Activated CD4-positive, alpha-beta T cell treated with anti-CD3 and anti-CD28 coated beads for 36 hours (primary cell): ENCODE measurements at regions not wholly inside any gene's neighbourhood (a gene's known extent, or its start where the extent isn't known, plus 50 kb on each side); places are given as distances from the start of the nearest gene placed in this dataset.

ENCODE experiments used
- ATAC-seq: fragments of 200-7000 bp; cut with Tn5 transposase; one replicate; pipeline ENCODE4 v1.10.0; 2021; ENCODE audit warnings: mild to moderate bottlenecking, moderate library complexity
- CTCF ChIA-PET: fragments of 350-600 bp; sonication (Branson Sonifier 250); formaldehyde crosslinking; loops from one replicate; lab custom pipeline; 2021; ENCODE audit warnings: antibody characterized with exemption; lab: Charles Lee
- POLR2A ChIA-PET: fragments of 350-600 bp; sonication (Branson Sonifier 250); formaldehyde crosslinking; loops from one replicate; lab custom pipeline; 2021; ENCODE audit warnings: antibody characterized with exemption, inconsistent platforms; lab: Charles Lee
- DNase-seq: peaks from one replicate; pipeline ENCODE4 v3.0.0-alpha.2; 2020
- H3K27ac Mint-ChIP-seq: one replicate; pipeline ENCODE4 v1.8.0; 2021; ENCODE audit warnings: mixed read lengths
- H3K27me3 Mint-ChIP-seq: one replicate; pipeline ENCODE4 v1.8.0; 2021; ENCODE audit warnings: mixed read lengths
- H3K36me3 Mint-ChIP-seq: one replicate; pipeline ENCODE4 v1.8.0; 2021; ENCODE audit warnings: low read depth, mixed read lengths
- H3K4me1 Mint-ChIP-seq: one replicate; pipeline ENCODE4 v1.8.0; 2021; ENCODE audit warnings: mixed read lengths
- H3K4me3 Mint-ChIP-seq: one replicate; pipeline ENCODE4 v1.8.0; 2021; ENCODE audit warnings: mild to moderate bottlenecking, moderate library complexity, mixed read lengths
- H3K9me3 Mint-ChIP-seq: one replicate; pipeline ENCODE4 v1.8.0; 2021; ENCODE audit warnings: low read depth, mixed read lengths
- intact Hi-C, 2 experiments: fragments of 100-400 bp; cut with DNase I in 1 of 2; cut with micrococcal nuclease in 1 of 2; formaldehyde crosslinking; loops; one replicate each; pipeline versions ENCODE4 v1.14.2 to v1.15.1; 2022 to 2024; cut with DNase I, micrococcal nuclease

DNA sequence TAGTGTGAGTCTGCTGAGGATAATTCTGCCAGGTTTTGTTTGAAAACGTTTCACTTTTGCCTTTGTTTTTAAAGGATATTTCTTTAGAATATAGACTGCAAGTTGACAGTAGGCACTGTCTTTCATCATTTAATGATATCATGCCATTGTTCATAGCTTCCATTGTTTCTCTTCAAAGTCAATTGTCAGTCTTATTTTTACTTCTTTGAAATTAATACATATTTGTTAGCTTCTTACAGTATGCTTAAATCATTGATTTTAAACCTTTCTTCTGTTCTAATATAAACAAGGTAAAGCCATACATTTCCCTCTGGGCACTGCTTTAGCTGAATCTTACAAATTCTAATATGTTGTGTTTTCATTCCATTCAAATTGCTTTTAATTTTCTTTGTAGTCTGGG, 62.3 kb upstream of the PARVA start:
- intact Hi-C loops = no loop called here
- no peak for ATAC-seq
- Mint-ChIP-seq H3K27ac (no peak overlapping the region), H3K27me3 (no peaks in the 10 kb centered on the region), H3K36me3 (no peaks in the 10 kb centered on the region), H3K4me1 (peaks cover 2% of the 10 kb centered on the region), H3K9me3 (peaks cover 12% of the 10 kb centered on the region), H3K4me3 (no peak overlapping the region)
- ChIA-PET POLR2A (no interaction called here), CTCF (interaction anchor here (1.5 kb wide), 1 partner anchor 16 kb away, joined by 8 read pairs; no protein-coding TSS in a partner anchor)
- DNase-seq = no peak

DNA sequence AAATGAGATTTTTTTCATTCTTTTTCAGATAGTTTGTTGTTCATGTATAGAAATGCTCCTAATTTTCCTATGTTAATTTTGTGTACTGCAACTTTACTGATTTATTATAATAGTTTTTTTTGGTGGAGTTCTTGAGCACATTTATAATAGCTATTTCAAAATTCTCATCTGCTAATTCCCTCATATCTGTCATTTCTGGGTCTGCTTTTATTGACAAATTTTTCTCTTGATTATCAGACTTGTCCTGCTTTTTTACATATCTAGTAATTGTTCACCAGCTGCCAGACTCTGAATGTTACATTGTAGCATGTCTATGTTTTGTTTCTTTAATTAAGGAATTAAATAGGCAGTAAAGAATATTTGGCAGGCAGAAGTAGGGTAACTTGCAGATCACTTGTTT, 60.9 kb upstream of the PARVA start:
- Mint-ChIP-seq H3K9me3 (peaks cover 12% of the 10 kb centered on the region), H3K36me3 (no peaks in the 10 kb centered on the region), H3K27me3 (no peaks in the 10 kb centered on the region), H3K4me3 (no peak overlapping the region), H3K4me1 (peaks cover 11% of the 10 kb centered on the region), H3K27ac (no peak overlapping the region)
- DNase-seq = no peak
- intact Hi-C loops = no loop called here
- POLR2A ChIA-PET = no interaction called here
- no peak for ATAC-seq
- CTCF ChIA-PET = interaction anchor here (0.7 to 1.5 kb wide), 2 partner anchors 14 to 28 kb away, joined by 3 to 8 read pairs; no protein-coding TSS in a partner anchor

DNA sequence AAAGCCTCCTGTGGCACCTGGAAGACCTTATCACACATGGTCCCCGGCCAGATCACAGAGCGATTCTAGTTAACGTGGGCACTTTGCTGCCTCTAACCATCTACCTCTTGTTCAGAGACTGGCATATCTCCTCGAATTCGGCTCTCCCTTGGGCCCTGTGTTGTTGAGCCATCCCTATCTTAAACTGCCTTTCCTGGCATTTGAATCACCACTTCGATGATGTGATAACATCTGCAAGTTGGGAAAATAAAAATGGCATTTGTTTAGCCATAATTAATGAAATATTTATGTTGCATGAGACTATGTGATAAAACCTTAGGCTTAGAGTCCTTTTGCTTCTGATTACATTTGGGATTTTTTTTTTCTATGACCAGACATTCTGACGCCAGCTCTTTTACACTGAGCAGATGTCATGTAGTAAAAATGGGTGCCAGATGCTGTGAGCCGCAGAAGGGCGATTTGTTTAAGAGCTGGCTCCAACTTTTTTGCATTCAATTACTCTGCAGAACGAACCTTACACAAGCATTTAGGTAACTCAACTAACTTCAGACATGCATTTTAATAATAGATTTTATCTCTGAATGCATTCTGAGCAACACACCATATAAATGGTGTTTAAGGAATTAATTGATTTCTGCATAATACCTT, 58.5 kb upstream of the PARVA start:
- Mint-ChIP-seq H3K9me3 (peaks cover 12% of the 10 kb centered on the region), H3K36me3 (no peaks in the 10 kb centered on the region), H3K4me3 (no peak overlapping the region), H3K27me3 (no peaks in the 10 kb centered on the region), H3K27ac (no peak overlapping the region), H3K4me1 (peaks cover 18% of the 10 kb centered on the region)
- ChIA-PET CTCF (interaction anchor here (1.0 to 1.4 kb wide), 3 partner anchors 9 to 280 kb away, joined by 3 to 6 read pairs (median 4); no protein-coding TSS in a partner anchor), POLR2A (no interaction called here)
- DNase-seq (no peak), ATAC-seq (no peak)
- intact Hi-C loops = no loop called here

DNA sequence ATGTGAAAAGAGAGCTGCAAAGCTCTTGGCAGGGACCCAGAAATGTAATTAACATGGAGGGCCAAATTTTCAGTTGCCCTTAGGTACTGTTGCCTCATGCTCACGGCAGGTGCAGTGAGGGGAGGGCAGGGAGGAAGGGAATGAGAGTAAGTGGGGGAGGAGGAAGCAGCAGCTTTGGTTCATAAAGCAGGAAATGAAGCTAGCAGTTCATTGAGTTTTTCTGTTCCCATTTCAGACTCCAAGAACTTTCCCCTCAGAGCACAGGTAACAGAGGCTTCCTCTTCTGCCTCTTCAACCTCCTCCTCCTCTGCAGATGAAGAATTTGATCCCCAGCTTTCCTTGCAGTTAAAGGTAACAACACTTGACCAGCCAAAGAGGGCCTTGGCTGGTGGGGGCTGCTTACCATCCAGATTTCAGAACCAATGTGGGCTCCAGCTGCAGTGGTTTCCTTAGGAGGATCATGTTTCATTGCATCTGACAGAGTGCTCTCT, 57.9 kb upstream of the PARVA start:
- ATAC-seq (no peak), DNase-seq (no peak)
- intact Hi-C loops = no loop called here
- H3K27me3 Mint-ChIP-seq = no peaks in the 10 kb centered on the region
- ChIA-PET CTCF (interaction anchor here (0.9 to 1.4 kb wide), 4 partner anchors 9 to 280 kb away, joined by 3 to 6 read pairs (median 4); no protein-coding TSS in a partner anchor), POLR2A (no interaction called here)
- H3K4me3 Mint-ChIP-seq = no peak overlapping the region
- H3K4me1 Mint-ChIP-seq = peaks cover 18% of the 10 kb centered on the region
- H3K27ac Mint-ChIP-seq = no peak overlapping the region
- H3K9me3 Mint-ChIP-seq = peaks cover 12% of the 10 kb centered on the region
- H3K36me3 Mint-ChIP-seq = no peaks in the 10 kb centered on the region

DNA sequence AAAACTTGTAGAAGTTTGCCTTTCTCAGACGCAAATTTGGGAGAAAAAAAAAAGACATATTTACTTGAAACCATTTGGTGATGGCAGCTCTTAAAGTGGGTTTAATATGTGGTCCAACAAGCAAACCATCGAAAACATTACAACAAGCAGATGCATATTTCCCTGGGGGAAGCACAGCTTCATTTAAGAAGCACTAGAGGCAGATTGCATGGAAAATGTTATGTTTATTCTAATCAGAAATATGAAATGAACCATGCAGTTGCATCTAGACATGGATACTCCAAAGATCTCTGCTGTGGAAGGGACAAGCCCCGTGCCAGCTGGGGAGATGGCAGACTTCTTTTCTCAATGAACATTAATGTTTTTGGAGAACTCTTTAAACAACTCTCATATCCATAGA, 57.4 kb upstream of the PARVA start:
- H3K4me3 Mint-ChIP-seq = no peak overlapping the region
- ChIA-PET CTCF (interaction anchor here (0.9 to 1.6 kb wide), 5 partner anchors 8 to 279 kb away, joined by 3 to 7 read pairs (median 4); no protein-coding TSS in a partner anchor), POLR2A (interaction anchor here (0.6 kb wide), 1 partner anchor 50 kb away, joined by 3 read pairs; no protein-coding TSS in a partner anchor)
- no peaks in the 10 kb centered on the region for H3K27me3 Mint-ChIP-seq
- ATAC-seq = no peak
- H3K4me1 Mint-ChIP-seq = peaks cover 18% of the 10 kb centered on the region
- H3K9me3 Mint-ChIP-seq = peaks cover 8% of the 10 kb centered on the region
- H3K27ac Mint-ChIP-seq = no peak overlapping the region
- no peaks in the 10 kb centered on the region for H3K36me3 Mint-ChIP-seq
- intact Hi-C loops = no loop called here
- DNase-seq = no peak

DNA sequence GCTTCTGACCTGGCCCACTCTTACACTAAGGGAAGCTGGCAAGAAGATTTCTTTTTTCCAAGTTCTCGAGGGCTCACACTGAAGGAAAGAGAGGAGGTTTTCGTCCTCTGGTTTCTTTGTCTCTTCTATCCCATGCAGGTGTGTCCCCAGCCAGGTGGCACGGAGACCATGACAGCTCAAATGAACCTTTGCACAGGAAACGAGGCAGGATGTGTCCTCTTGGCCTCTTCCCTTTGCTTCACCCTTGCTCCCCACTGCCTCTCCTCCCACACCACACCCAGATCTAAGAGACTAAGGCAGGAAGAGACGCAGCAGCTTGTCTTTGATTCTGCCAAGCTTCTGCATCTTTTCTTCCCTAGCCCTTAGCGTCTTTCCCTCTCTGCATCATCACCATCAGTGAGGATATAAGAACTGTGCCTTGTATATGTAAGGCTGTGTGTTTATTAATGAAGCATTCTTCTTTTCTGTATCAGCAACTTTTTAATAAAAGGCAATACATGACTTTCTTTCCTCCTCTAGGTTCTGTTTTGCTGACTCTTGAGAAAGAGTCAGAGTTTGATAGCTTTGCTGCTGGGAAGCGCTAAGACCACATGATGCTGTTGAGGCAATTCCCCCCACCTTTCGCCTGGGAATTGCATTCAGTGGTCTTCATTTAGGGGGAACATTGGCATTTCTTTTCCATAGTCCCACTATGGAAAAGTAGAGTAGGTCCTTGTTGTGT, 56.0 kb upstream of the PARVA start:
- Mint-ChIP-seq H3K4me3 (no peak overlapping the region), H3K27me3 (no peaks in the 10 kb centered on the region), H3K36me3 (no peaks in the 10 kb centered on the region), H3K9me3 (peaks cover 5% of the 10 kb centered on the region), H3K27ac (no peak overlapping the region), H3K4me1 (peaks cover 18% of the 10 kb centered on the region)
- peak; percentile 10 for DNase-seq
- ChIA-PET POLR2A (no interaction called here), CTCF (interaction anchor here (0.5 to 1.8 kb wide), 5 partner anchors 10 to 1280 kb away, joined by 3 to 8 read pairs (median 6); no protein-coding TSS in a partner anchor)
- intact Hi-C loops = no loop called here
- no peak for ATAC-seq

DNA sequence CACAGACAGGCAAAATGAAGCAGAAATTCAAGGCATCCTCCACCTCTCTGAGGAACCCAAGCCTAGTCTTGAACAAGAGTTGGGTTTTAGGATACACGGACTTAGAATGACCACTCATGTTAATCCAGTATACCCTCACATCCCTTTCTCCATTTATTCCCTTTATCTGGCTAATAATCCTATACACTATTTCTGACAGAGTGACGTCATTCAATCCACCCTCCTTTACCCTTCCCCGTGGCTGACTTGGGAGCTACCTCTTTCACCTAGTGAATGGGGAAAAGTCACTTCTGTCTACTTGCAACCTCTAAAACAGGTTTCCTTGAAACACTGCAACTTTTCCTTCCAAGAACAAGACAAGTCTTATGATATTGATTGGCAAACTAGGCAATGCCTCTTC, 52.8 kb upstream of the PARVA start:
- H3K9me3 Mint-ChIP-seq = no peaks in the 10 kb centered on the region
- H3K27ac Mint-ChIP-seq = no peak overlapping the region
- ChIA-PET CTCF (no interaction called here), POLR2A (no interaction called here)
- ATAC-seq (no peak), DNase-seq (no peak)
- no peaks in the 10 kb centered on the region for H3K36me3 Mint-ChIP-seq
- peaks cover 17% of the 10 kb centered on the region for H3K4me1 Mint-ChIP-seq
- H3K4me3 Mint-ChIP-seq = no peak overlapping the region
- no peaks in the 10 kb centered on the region for H3K27me3 Mint-ChIP-seq
- intact Hi-C loops = no loop called here
